ENCODE measurements at regions not wholly inside any gene's neighbourhood (a gene's known extent, or its start where the extent isn't known, plus 50 kb on each side); places are given as distances from the start of the nearest gene placed in this dataset.

DNA sequence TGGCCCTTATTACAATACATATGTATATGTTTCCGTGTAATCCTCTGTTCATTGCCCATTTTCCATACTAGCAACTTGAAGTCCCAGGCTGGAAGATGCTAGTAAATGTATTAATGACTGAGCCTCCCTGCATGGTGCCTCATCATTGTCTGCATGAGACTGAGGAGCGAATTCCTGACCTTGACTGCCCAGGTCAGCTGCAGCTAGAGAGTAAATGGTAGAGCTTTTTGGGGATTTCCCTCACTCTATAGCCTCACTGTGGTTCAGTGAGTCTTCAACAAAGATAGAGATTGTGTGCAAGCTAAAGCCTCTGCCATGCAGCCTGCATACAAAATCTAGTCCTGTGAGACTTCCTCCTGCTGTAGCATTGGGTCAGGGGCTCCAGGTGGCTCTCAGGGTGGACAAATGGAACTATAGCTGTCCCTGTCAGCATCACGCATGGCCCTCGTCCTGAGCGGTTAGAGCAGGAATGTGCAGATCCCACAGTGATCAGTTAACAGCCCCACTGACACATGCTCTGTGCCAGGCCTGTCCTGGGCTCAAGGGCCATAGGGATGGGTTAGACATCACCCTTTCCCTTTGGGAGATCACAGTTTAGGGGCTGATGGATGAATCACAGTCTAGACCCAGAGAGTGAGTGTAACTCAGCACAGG lies 741.7 kb downstream of the MATN1 start:
- Mint-ChIP-seq H3K36me3 (ENCODE audit: low read depth, unreplicated experiment) (no peaks in the 10 kb centered on the region), H3K27me3 (ENCODE audit: unreplicated experiment) (peaks cover under 1% of the 10 kb centered on the region), H3K9me3 (ENCODE audit: unreplicated experiment) (no peaks in the 10 kb centered on the region), H3K4me1 (ENCODE audit: unreplicated experiment) (peaks cover 15% of the 10 kb centered on the region), H3K27ac (ENCODE audit: unreplicated experiment) (no peak overlapping the region), H3K4me3 (ENCODE audit: unreplicated experiment) (no peak overlapping the region)
- TF ChIP-seq, protein P1, sequence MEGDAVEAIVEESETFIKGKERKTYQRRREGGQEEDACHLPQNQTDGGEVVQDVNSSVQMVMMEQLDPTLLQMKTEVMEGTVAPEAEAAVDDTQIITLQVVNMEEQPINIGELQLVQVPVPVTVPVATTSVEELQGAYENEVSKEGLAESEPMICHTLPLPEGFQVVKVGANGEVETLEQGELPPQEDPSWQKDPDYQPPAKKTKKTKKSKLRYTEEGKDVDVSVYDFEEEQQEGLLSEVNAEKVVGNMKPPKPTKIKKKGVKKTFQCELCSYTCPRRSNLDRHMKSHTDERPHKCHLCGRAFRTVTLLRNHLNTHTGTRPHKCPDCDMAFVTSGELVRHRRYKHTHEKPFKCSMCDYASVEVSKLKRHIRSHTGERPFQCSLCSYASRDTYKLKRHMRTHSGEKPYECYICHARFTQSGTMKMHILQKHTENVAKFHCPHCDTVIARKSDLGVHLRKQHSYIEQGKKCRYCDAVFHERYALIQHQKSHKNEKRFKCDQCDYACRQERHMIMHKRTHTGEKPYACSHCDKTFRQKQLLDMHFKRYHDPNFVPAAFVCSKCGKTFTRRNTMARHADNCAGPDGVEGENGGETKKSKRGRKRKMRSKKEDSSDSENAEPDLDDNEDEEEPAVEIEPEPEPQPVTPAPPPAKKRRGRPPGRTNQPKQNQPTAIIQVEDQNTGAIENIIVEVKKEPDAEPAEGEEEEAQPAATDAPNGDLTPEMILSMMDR (IDR thresholded peaks at IDR 0.05; ENCODE audit: unreplicated experiment): no peak
- DNase-seq (ENCODE audit: low spot score): no peak

DNA sequence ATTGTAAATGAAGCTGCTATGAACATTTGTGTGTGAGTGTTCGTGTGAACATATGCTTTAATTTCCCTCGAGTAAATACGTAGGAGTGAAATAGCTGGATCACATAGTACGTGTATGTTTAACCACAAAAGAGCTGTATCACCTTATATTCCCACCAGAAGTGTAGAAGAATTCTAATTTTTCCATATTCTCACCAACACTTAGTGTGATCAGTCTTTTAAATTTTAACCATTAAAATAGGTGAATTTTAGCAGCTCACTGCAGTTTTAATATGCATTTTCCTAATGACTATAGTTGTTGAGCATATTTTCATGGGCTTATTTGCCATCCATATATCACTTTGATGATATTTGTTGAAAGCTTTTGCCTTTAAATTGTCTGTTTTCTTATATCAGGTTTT lies 741.2 kb downstream of the PTPRU start:
- no peak overlapping the region for H3K4me3 Mint-ChIP-seq (ENCODE audit: unreplicated experiment)
- no peak overlapping the region for H3K27ac Mint-ChIP-seq (ENCODE audit: unreplicated experiment)
- no peaks in the 10 kb centered on the region for H3K9me3 Mint-ChIP-seq (ENCODE audit: unreplicated experiment)
- TF ChIP-seq, protein P1 (IDR thresholded peaks at IDR 0.05; ENCODE audit: unreplicated experiment): no peak
- H3K4me1 Mint-ChIP-seq (ENCODE audit: unreplicated experiment): peaks cover 9% of the 10 kb centered on the region
- peaks cover 1% of the 10 kb centered on the region for H3K27me3 Mint-ChIP-seq (ENCODE audit: unreplicated experiment)
- DNase-seq (ENCODE audit: low spot score): no peak
- H3K36me3 Mint-ChIP-seq (ENCODE audit: low read depth, unreplicated experiment): no peaks in the 10 kb centered on the region

DNA sequence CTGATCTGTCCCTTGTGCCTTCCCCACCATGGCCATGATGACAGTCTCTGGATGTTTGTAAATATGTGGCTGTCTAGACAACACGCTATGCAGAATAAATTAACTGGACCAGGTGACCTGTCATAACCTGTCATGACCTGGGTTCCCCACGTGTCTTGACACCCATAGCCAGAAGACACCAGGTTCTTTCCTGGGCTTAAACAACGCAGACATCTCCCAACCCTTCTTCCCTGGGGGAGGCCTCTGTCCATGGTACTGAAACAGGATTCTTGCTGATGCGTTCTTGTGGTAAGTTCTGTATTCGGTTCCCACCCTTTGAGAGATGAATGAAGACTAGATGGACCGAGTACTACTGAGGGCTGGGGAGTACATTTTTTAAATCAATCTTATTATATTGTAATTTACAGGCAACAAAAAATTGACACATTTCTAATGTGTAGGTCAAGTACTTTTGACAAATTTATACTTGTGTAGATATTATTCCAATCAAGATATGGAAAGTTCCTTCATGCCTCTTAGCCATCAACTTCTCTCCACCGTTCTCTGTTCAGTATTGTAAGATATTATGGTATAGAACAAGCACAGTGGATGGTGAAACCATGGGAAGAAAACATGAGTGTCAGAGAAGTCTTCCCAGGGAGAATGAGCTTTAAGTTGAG lies 738.8 kb downstream of the PTPRU start:
- Mint-ChIP-seq H3K4me1 (ENCODE audit: unreplicated experiment) (peaks cover 19% of the 10 kb centered on the region), H3K36me3 (ENCODE audit: low read depth, unreplicated experiment) (no peaks in the 10 kb centered on the region), H3K27me3 (ENCODE audit: unreplicated experiment) (peaks cover 3% of the 10 kb centered on the region), H3K4me3 (ENCODE audit: unreplicated experiment) (no peak overlapping the region), H3K27ac (ENCODE audit: unreplicated experiment) (no peak overlapping the region), H3K9me3 (ENCODE audit: unreplicated experiment) (no peaks in the 10 kb centered on the region)
- TF ChIP-seq, protein P1 (IDR thresholded peaks at IDR 0.05; ENCODE audit: unreplicated experiment): no peak
- peak; percentile 46 for DNase-seq (ENCODE audit: low spot score)

DNA sequence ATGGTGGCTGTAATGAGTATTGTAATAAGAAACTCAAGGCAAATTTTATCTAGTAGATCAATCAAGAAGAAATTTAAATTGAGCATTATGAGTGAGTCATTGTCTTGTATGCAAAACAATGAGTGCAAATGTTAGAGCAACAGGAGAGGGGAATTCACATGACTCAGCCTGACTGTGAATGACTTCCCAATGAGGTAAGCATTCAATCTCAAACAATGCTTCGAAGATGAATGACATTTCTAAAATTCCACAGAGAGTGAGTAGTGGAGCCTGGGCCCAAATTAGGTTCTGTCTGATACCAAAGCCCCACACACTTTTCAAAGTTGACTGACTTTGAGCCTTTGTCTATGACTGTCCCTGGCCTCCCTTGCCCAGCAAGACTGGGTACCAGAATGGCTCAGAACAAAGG lies 738.0 kb downstream of the PTPRU start:
- Mint-ChIP-seq H3K36me3 (ENCODE audit: low read depth, unreplicated experiment) (no peaks in the 10 kb centered on the region), H3K27ac (ENCODE audit: unreplicated experiment) (peak overlapping the region; percentile 90), H3K27me3 (ENCODE audit: unreplicated experiment) (peaks cover 3% of the 10 kb centered on the region), H3K4me1 (ENCODE audit: unreplicated experiment) (peaks cover 19% of the 10 kb centered on the region), H3K9me3 (ENCODE audit: unreplicated experiment) (no peaks in the 10 kb centered on the region), H3K4me3 (ENCODE audit: unreplicated experiment) (no peak overlapping the region)
- no peak for DNase-seq (ENCODE audit: low spot score)
- TF ChIP-seq, protein P1 (IDR thresholded peaks at IDR 0.05; ENCODE audit: unreplicated experiment): no peak

DNA sequence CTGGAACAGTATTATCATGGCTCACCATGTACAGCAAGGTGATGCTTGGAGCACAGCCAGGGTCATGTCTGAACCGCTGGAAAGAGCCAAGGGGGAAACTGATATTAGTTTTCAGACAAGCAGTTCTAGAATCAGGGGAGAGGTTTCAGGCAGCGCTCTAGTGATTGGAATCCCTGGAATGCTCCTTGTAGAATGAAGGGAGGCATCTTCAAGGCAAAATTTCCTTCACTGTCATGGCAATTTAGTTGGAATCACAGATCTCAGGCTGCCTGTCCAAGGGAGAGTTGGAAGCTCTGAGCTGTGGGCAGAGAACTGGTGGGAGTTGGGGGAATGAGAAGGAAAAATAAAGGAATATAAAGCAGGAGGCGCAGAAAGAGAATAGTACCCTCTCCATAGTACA lies 737.1 kb downstream of the PTPRU start:
- TF ChIP-seq, protein P1 (IDR thresholded peaks at IDR 0.05; ENCODE audit: unreplicated experiment): no peak
- H3K27ac Mint-ChIP-seq (ENCODE audit: unreplicated experiment): peak overlapping the region; percentile 84
- H3K9me3 Mint-ChIP-seq (ENCODE audit: unreplicated experiment): no peaks in the 10 kb centered on the region
- peaks cover 19% of the 10 kb centered on the region for H3K4me1 Mint-ChIP-seq (ENCODE audit: unreplicated experiment)
- no peaks in the 10 kb centered on the region for H3K36me3 Mint-ChIP-seq (ENCODE audit: low read depth, unreplicated experiment)
- no peak for DNase-seq (ENCODE audit: low spot score)
- no peak overlapping the region for H3K4me3 Mint-ChIP-seq (ENCODE audit: unreplicated experiment)
- peaks cover 3% of the 10 kb centered on the region for H3K27me3 Mint-ChIP-seq (ENCODE audit: unreplicated experiment)

Measured in endothelial cell (in vitro differentiated cells).